D721Med (cell line): ENCODE measurements at regions not wholly inside any gene's neighbourhood (a gene's known extent, or its start where the extent isn't known, plus 50 kb on each side); places are given as distances from the start of the nearest gene placed in this dataset.

Experiments
- DNase-seq: peaks from one replicate; pipeline ENCODE4 v3.0.0; 2011; ENCODE audit warnings: low spot score; ENCODE audit not compliant: insufficient read length
- FAIRE-seq: peaks from 2 replicates; lab custom pipeline; 2011; peaks lifted over from hg19 to GRCh38; lab: Jason Lieb, UNC
- CTCF ChIP-seq: IDR thresholded peaks from 2 replicates; pipeline ENCODE4 v1.5.1; 2012; ENCODE audit warnings: mild to moderate bottlenecking, control low read depth; ENCODE audit not compliant: insufficient read depth; ENCODE audit errors: missing control alignments

- DNase-seq (no peak), FAIRE-seq (no peak)
- no peak for TF ChIP-seq CTCF
These were observed 485.1 kb downstream of the SEMA3D start for GRCh38 chr7:84701524-84702306.

- TF ChIP-seq CTCF, result no peak
- no peak for DNase-seq
- FAIRE-seq, result no peak
These were observed 486.1 kb downstream of the SEMA3D start for GRCh38 chr7:84700563-84701370.

GRCh38 chr7:84697506-84697905, 489.4 kb downstream of the SEMA3D start:
- no peak for TF ChIP-seq CTCF
- DNase-seq, result no peak
- no peak for FAIRE-seq

GRCh38 chr7:84693483-84693882, 493.4 kb downstream of the SEMA3D start:
- no peak for FAIRE-seq
- DNase-seq, result no peak
- TF ChIP-seq CTCF, result no peak

- no peak for TF ChIP-seq CTCF
- DNase-seq (no peak), FAIRE-seq (no peak)
These were observed 494.1 kb upstream of the SEMA3A start for GRCh38 chr7:84688671-84689070.

- no peak for TF ChIP-seq CTCF
- FAIRE-seq, result no peak
- no peak for DNase-seq
These were observed 491.8 kb upstream of the SEMA3A start for GRCh38 chr7:84686373-84686772.

GRCh38 chr7:84684836-84685480, 490.4 kb upstream of the SEMA3A start:
- FAIRE-seq, result no peak
- DNase-seq, result no peak
- no peak for TF ChIP-seq CTCF
